ENCODE measurements at regions not wholly inside any gene's neighbourhood (a gene's known extent, or its start where the extent isn't known, plus 50 kb on each side); places are given as distances from the start of the nearest gene placed in this dataset.
A peak's percentile ranks its signal among the peaks of the same experiment; 100 is the strongest.
"Not testable (repeated sequence)": the region's sequence is repeated elsewhere in the genome, so short reads cannot be mapped to it uniquely, and the experiment has no call there.

DNA sequence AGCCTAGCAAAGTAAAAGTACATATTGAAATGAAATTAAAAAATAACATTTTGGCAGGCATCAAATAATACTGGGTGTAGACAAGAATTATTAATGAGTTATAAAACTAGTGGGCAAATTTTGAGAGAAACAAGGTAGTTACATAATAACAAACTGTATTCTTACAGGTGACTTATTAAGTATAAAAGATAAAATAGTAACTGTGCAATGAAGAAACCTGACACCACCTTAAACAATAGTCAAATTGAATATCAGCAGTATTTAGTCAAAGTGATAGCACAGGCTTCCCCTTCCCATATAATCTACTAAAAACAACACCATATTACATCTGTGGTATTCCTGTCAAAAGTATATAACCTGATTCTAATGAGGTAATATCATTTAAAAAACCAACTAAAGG is 1099.8 kb upstream of the CRIM1 start:
- no peak for DNase-seq

DNA sequence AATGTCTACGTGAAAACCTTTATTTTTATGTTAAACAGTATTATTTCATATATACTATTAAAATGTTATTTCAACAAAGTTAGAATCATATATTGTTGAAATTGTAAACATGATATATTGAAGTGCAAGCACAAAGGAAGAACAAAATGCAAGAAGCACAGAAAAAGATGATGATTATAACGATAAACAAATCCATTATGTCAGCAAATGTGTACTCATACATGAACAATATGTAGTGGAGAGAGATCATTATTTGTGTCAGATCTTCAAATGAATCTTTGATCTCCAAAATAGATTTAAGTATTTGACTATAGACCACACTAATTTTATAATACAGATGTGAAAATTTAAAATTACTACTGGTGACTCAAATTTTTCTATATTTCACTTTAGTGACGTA is 1104.4 kb upstream of the CRIM1 start:
- DNase-seq = no peak

GRCh38 chr2:35246702-35247101 is 1108.9 kb upstream of the CRIM1 start:
- no peak for DNase-seq

DNA sequence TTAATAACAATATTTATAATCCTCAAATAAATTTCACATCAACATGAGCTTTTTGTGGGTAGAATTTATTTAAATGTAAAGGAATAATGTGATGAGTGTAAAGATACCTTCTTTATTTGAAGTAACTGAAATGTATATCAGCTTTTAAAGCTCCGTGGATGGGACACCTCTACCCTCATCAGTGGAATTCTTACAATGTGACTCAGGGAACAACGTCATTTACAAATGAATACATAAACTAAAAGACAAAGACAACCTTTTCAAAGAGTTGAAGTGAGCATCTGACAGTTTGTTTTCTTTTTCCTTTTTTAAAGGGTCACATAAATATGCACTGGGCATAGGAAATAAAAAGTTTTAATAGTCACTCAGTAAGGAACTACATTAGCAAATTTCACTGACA is 1127.0 kb upstream of the CRIM1 start:
- DNase-seq = no peak

DNA sequence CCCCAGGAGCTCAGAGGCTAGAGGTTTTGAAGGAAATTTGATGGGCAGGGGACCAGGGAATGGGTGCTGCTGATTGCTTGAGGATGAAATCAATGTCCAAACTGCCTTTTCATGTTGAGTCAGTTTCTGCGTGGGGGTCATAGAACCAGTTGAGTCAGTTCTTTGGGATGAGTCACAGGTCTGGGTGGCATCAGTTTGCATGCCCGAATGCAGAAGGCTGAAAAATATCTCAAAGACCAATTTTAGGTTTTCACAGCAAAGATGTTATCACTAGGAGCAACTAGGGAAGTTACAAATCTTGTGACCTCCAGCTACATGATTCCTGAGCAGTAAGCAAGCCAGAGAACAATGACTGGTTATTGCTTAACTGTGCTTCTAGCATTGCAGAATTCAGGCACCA is 1135.1 kb upstream of the CRIM1 start:
- no peak for DNase-seq

DNA sequence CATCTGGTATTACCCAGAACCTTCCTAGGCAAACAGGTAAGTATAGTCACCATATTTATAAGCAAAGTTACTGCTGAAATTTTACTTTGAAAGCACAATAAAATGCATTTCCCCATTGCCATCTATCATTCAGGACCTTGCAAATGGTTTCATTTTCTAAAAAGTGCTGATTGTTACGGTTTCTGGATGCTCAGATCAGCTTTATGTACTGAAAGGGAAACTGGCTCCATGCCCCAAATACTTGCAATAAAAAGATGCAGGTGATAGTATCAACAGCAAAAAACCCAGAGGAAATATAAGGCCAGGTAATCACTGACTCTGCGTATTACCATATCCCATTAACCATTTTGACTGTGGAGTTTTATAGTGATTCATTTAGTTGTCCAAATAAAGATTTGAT is 1150.7 kb upstream of the CRIM1 start:
- no peak for DNase-seq

- DNase-seq = no peak
Observed at GRCh38 chr2:35204323-35204722, 1151.3 kb upstream of the CRIM1 start.

- no peak for DNase-seq
Observed at GRCh38 chr2:35199298-35199697, 1156.3 kb upstream of the CRIM1 start.

GRCh38 chr2:35185861-35186412 is 1169.6 kb upstream of the CRIM1 start:
- no peak for DNase-seq

DNA sequence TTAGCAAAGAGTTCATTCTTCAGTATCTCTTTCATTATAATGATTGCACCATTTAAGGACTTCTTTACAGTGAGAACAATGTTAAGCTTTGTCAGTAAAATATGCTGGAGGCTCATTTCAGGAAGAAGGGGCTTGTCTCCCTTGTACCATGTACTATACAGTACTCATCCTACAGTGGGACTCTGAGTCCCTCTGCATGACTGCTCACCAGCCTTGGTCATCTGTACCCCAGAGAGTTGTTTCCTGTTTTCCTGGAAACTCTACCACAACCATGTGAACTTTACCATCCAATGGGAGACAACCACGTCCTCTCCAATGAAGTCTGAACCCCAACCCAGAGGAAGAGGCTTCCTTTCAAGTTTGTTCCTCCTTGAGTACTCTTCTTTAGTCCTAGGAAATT is 1171.1 kb upstream of the CRIM1 start:
- no peak for DNase-seq

- DNase-seq = not testable (repeated sequence)
Observed at GRCh38 chr2:35176726-35177125, 1178.9 kb upstream of the CRIM1 start.

GRCh38 chr2:35174845-35175244 is 1180.7 kb upstream of the CRIM1 start:
- no peak for DNase-seq

DNA sequence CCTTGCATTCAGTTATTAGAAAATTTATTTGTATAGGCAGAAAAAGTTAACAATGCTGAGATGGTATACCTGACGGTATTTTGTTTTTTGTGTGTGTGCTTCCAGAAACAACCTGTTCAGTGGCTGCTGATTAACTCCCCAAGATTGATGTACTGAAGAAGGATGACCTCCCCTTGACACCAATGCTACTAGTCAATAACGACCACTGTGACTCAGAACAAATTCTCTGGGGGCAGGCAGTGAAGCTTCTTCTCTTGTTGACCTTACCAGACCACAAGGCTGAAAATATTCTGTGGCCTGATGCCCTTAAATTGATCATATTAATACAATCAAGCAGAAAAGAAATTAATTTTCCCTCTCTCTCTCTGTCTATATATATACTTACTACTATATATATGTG is 1182.9 kb upstream of the CRIM1 start:
- no peak for DNase-seq

DNA sequence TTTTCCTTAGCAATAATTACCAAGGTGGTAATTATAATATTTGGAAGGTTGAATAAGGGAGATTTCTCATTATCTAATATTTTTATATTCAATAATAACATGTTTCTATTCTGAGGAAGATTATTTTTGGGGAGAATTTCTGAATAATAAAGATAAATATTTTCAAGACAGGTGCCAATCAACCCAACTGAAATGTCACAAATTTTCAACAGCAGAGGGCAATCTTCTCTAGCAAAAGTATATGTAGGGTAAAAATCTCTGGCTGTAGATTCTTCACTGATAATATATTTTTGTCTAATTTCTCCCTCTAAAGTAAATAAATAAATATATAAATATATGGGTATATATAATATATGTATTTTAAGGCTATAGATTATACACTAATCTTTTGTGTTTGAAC is 1187.2 kb upstream of the CRIM1 start:
- no peak for DNase-seq

DNA sequence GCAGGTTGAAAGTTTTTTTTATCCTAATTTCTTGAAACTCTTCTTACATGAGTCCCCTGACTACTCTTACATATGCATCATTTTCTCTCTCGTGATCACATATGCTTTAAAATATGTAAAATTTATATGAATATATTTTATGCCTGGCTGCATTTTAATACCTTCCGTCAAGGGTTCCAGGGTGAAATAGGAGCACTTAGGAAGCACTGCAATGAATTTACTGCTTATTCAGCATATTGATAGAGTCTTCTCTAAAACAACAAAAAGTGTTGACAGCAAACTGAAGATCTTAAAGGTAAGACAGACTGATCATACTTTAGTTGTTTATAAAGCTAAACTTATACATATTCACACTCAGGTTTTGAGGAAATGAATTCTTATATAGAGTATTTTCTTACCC is 1191.6 kb upstream of the CRIM1 start:
- DNase-seq = no peak

- DNase-seq = no peak
Observed at GRCh38 chr2:35160871-35161270, 1194.7 kb upstream of the CRIM1 start.

- no peak for DNase-seq
Observed at GRCh38 chr2:35125871-35126270, 1229.7 kb upstream of the CRIM1 start.

DNA sequence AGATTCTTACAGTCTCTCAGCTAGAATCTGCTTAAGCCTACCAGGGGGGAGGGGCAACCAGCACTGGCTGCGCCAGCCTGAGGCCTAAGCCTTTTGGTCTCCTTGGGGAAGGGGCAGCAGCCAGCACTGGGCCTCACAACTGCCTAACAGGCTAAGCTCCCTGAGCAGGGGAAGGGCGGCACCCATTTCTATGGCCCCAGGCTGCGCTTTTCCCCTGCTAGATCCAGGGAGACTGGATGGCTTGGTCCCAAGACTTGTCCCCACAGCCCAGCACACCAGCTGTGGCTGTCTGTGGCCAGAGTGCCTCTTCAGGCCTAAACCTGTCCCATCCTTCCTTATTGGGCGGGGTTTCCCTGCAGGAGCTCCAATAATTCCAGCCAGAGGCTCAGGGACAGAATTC is 1230.3 kb upstream of the CRIM1 start:
- no peak for DNase-seq

- no peak for DNase-seq
Observed at GRCh38 chr2:35116151-35116550, 1239.4 kb upstream of the CRIM1 start.

- no peak for DNase-seq
Observed at GRCh38 chr2:35114765-35115164, 1240.8 kb upstream of the CRIM1 start.

- peak; percentile 3 for DNase-seq
Observed at GRCh38 chr2:35112367-35112766, 1243.2 kb upstream of the CRIM1 start.

DNA sequence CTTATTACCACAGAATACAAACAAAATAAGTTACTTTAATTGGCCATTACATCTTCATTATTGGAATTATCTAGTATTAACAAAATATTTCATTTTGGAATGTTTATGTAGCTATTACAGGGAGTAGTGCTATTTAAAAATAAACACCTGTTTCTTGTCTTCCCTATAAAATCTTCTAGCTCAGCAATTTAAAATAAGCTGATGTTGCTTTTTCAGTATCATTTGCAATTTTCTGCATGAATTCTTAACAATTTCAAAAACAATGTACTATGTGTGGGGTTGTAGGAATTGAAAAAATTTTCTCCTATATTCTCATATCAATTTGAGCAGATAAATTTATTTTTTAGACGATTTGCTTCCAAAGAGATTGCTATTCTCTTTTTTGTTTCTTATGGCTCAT is 1251.3 kb upstream of the CRIM1 start:
- DNase-seq = no peak

GRCh38 chr2:35099342-35099741 is 1256.2 kb upstream of the CRIM1 start:
- no peak for DNase-seq

DNA sequence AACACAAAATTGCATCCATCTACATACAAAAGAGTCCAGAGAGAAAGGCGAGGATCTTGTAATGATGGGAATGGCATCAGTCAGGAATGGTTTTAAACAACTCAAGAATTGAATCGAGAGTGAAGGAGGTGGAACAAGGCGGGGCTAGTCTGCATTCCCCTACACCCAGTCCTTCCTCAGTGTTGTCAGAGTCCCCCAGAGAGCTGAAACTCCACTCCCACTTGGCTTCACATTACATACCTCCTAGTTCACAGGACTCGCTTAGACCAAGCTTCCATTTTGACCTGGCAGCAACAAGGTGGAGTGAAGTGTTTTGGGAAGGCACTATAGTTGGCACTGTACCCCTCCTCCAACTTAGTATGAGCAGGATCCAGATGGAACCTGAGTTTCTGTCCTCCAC is 1273.5 kb upstream of the CRIM1 start:
- DNase-seq = no peak

GRCh38 chr2:35081622-35082015 is 1274.0 kb upstream of the CRIM1 start:
- DNase-seq = no peak
